ENCODE measurements at regions not wholly inside any gene's neighbourhood (a gene's known extent, or its start where the extent isn't known, plus 50 kb on each side); places are given as distances from the start of the nearest gene placed in this dataset.

DNA sequence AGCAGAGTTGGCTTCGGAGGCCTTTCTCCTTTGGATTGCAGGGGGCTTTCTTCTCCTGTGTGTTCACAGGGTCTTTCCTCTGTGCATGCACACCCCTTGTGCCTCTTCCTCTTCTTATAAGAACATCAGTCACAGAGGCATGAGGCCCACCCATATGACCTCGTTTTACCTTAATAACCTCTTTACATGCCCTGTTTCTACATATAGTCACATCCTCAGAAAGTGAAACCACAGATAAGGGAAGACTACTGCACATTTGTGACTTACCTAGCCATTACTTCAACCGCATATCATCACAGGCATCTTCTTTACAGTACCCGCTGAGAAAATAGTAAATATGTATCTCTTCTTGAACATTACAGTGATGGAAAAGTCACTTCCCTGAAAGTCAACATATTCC lies 204.9 kb upstream of the TARS1 start:
- no peak for DNase-seq (ENCODE audit: low read depth in 4 of 4, low spot score in 3 of 4)

- no peak for DNase-seq (ENCODE audit: low read depth in 4 of 4, low spot score in 3 of 4)
These were observed 203.3 kb upstream of the TARS1 start for GRCh38 chr5:33237471-33237870.

GRCh38 chr5:33238826-33239695 lies 201.7 kb upstream of the TARS1 start:
- no peak for DNase-seq (ENCODE audit: low read depth in 4 of 4, low spot score in 3 of 4)

DNA sequence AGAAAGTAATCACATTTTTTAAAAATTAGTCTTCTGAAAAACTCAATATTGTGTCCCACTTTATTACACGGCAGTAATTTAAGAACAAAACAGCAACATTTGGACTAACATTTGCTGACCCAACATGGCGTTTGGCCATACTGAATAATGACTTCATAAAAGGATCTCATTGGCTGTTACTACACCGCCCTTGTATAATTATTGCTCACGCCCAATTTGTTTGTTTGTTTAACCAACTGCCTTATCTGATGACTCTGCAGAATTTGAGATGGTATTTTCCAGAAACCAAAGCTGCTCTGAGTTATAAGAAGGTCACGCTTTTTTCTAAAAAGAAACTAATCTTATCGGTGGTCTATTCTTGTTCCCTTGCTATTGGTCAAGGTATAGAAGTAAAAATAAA lies 200.2 kb upstream of the TARS1 start:
- DNase-seq (ENCODE audit: low read depth in 4 of 4, low spot score in 3 of 4), result no peak

DNA sequence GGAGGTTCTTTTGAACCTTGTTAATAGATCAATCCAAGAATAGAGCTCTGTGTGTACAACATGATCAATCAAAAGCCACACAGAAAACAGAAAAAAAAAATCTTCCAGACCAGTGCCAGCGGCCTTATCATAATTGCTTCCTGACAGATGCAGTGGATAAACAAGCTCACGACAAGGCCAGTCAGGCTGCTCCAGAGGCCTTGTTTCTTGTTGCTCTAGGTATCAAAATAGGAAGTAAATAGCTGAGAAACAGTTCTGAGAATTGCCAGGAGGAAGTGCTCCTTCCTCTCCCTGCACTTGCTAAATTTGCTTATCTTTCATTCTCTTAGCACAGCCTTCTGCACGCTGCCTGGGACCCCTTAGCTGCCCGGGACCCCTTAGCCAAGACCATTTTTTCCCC lies 199.0 kb upstream of the TARS1 start:
- no peak for DNase-seq (ENCODE audit: low read depth in 4 of 4, low spot score in 3 of 4)

- DNase-seq (ENCODE audit: low read depth in 4 of 4, low spot score in 3 of 4), result no peak
These were observed 198.5 kb upstream of the TARS1 start for GRCh38 chr5:33242277-33242676.

DNA sequence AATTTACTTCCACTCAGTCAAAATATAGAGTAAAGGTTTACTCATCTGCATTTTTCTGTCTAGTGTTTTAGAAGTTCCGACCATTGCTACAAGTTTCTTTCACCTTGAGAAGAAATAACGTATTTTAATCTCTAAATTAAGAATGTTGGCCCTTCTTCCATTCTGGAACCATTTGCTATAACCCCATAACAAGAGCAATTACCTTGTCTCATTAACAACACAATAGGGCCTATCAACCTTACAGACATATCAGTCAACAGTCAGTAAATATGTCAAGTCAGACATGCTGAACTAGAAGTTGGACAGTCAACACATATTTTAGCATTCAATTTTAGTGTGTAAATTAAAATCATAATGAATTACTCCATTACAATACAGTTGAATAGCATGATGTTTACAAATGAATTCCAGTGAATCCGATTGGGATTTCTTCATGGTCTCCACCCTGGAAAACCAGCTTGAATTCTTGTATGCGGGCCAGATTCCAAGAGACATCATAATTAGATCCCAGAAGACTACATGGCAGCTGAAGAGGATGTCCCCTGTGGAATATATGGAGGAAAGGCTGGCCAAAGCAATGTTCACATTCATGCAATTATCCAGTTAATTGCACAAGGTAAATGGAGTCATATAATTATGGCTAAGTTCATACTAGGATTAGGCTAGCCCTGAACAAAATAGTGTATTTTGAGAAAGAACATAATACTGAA lies 196.2 kb upstream of the TARS1 start:
- no peak for DNase-seq (ENCODE audit: low read depth in 4 of 4, low spot score in 3 of 4)

DNA sequence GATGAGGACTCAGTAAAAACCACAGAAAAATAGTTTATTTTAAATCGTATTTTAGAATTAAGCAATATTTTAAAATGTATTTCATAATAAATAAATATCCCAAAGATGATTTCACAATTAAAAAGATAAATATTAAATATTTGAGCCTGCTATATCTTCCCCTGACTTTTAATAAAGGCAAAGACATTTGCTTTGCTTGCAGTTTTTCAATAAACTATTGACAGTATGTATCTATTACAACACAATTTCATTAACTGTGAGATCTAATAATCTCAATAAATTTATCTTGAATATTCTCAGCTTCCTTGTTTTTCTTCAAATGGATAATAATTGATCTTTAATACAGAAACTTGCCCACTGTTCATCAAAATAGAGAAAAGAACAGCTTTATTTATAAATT lies 186.2 kb upstream of the TARS1 start:
- DNase-seq (ENCODE audit: low read depth in 4 of 4, low spot score in 3 of 4), result no peak

DNA sequence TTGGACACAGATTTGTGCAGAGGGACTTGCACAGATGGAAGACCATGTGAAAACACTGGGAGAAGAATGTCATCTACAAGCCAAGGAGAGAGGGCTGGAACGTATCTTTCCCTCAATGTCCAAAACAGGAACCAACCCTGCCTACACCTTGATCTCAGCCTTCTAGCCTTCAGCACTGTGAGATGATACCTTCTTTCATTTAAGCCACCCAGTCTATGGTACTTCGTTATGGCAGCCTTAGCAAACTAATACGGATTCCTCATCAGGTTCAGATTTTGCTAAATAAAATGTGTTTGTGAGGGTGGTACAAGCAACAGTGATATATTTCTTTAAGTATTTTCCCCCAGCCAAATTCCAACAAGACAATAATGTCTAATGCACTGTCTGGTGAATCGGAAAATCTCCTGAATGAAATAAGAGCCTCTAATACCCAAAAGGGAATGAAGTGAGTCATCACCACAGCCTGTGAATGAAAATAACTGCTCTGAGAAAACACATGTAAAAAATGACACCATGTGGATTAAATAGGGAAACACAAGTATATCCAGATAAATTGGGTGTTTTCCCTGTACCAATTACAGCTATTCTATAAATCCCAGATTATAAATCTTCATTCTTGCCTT lies 182.8 kb upstream of the TARS1 start:
- DNase-seq (ENCODE audit: low read depth in 4 of 4, low spot score in 3 of 4), result no peak

DNA sequence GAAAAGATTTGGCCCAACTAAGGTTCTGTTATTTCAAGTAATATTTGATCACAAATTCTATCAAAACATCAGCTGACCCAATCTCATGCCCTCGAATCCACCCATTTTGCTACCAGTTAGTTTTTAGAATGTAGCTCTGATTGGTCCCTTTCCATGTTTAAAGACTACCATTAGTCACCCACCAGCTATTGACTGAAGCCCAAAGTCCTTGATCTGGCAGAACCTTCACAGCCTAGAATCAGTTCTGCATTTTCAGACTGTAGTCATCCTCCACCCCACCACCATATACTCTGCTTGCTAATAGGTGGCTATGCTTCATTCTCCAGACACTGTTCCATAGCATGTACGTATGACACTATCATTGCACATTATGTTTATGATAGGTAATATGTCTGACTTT lies 182.2 kb upstream of the TARS1 start:
- no peak for DNase-seq (ENCODE audit: low read depth in 4 of 4, low spot score in 3 of 4)

DNA sequence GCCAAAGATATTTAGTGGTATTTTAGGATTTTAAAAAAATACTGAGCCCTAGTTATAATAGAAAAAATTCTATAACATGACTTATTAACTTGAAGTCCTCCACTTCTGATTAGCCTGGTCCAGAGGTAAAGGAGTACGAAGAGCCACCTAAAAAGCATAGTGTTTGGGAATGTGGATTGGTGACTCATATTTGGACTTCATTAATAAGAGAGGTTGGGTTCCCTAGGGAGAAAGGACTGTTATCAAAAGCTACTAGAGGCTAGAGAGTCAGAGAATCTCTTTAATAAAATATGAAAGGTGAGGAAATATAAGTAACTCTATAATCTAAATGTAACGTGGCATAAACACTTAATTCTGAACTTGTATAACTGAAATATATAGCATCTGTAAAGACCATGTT lies 180.7 kb upstream of the TARS1 start:
- DNase-seq (ENCODE audit: low read depth in 4 of 4, low spot score in 3 of 4), result no peak

GRCh38 chr5:33261305-33261704 lies 179.5 kb upstream of the TARS1 start:
- no peak for DNase-seq (ENCODE audit: low read depth in 4 of 4, low spot score in 3 of 4)

- DNase-seq (ENCODE audit: low read depth in 4 of 4, low spot score in 3 of 4), result no peak
These were observed 179.0 kb upstream of the TARS1 start for GRCh38 chr5:33261747-33262146.

- DNase-seq (ENCODE audit: low read depth in 4 of 4, low spot score in 3 of 4), result no peak
These were observed 173.0 kb upstream of the TARS1 start for GRCh38 chr5:33267801-33268200.

- DNase-seq (ENCODE audit: low read depth in 4 of 4, low spot score in 3 of 4), result no peak
These were observed 172.4 kb upstream of the TARS1 start for GRCh38 chr5:33268374-33268773.

GRCh38 chr5:33270671-33271070 lies 170.1 kb upstream of the TARS1 start:
- DNase-seq (ENCODE audit: low read depth in 4 of 4, low spot score in 3 of 4), result no peak

GRCh38 chr5:33271606-33272005 lies 169.2 kb upstream of the TARS1 start:
- no peak for DNase-seq (ENCODE audit: low read depth in 4 of 4, low spot score in 3 of 4)

DNA sequence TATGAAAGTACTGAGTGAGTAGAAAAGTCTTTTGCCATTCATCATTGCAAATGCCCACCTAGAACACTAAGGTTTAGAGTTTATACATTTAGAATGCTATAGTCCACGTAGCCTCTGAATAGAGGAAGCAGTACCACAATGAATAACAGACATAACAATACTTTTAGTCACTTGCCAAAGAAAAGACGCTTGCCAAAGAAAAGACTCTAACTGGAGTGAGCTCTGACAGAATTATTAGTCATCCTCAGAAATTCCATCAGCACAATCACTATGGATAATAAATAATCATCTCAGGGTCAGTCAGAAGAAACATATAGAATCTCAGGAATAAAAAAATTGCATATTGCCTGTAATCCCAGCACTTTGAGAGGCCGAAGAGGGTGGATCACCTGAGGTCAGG lies 168.5 kb upstream of the TARS1 start:
- no peak for DNase-seq (ENCODE audit: low read depth in 4 of 4, low spot score in 3 of 4)

GRCh38 chr5:33273985-33274384 lies 166.8 kb upstream of the TARS1 start:
- DNase-seq (ENCODE audit: low read depth in 4 of 4, low spot score in 3 of 4), result no peak

- DNase-seq (ENCODE audit: low read depth in 4 of 4, low spot score in 3 of 4), result no peak
These were observed 165.4 kb upstream of the TARS1 start for GRCh38 chr5:33275391-33275790.

- DNase-seq (ENCODE audit: low read depth in 4 of 4, low spot score in 3 of 4), result no peak
These were observed 164.7 kb upstream of the TARS1 start for GRCh38 chr5:33275921-33276627.
